Loucy (cell line): ENCODE measurements at regions not wholly inside any gene's neighbourhood (a gene's known extent, or its start where the extent isn't known, plus 50 kb on each side); places are given as distances from the start of the nearest gene placed in this dataset.

ENCODE experiments used
- H2AFZ ChIP-seq: fragments of 200-600 bp; sonication (generic); 2 replicates; pipeline ENCODE4 v1.6.0; 2016; ENCODE audit warnings: antibody characterized with exemption, mild to moderate bottlenecking, low read length, moderate library complexity
- H3F3A ChIP-seq: fragments of 200-600 bp; 2 replicates; pipeline ENCODE4 v1.6.0; 2016; ENCODE audit warnings: antibody characterized with exemption, low read depth, mild to moderate bottlenecking
- H3K27me3 ChIP-seq: fragments of 200-600 bp; sonication (generic); 2 replicates; pipeline ENCODE4 v1.6.1; 2014; ENCODE audit warnings: low read length, mild to moderate bottlenecking; ENCODE audit not compliant: insufficient read depth, poor library complexity, severe bottlenecking
- H3K36me3 ChIP-seq: fragments of 200-600 bp; sonication (generic); 2 replicates; pipeline ENCODE4 v1.6.1; 2016; ENCODE audit warnings: low read length; ENCODE audit not compliant: insufficient read depth
- H3K4me1 ChIP-seq: fragments of 200-600 bp; sonication (generic); 2 replicates; pipeline ENCODE4 v1.5.1; 2014; ENCODE audit warnings: low read length, mild to moderate bottlenecking; ENCODE audit not compliant: insufficient read depth, poor library complexity, severe bottlenecking
- H3K4me2 ChIP-seq: fragments of 200-600 bp; sonication (generic); 2 replicates; pipeline ENCODE4 v1.6.0; 2014; ENCODE audit warnings: antibody characterized with exemption, low read length, low read depth, mild to moderate bottlenecking; ENCODE audit not compliant: poor library complexity, severe bottlenecking
- H3K4me3 ChIP-seq: fragments of 200-600 bp; sonication (generic); 2 replicates; pipeline ENCODE4 v1.5.1; 2014; ENCODE audit warnings: low read length, mild to moderate bottlenecking, mixed read lengths; ENCODE audit not compliant: poor library complexity, severe bottlenecking
- H3K79me2 ChIP-seq: fragments of 200-600 bp; sonication (generic); 2 replicates; pipeline ENCODE4 v1.6.1; 2014; ENCODE audit warnings: low read length; ENCODE audit not compliant: insufficient read depth
- H3K9ac ChIP-seq: fragments of 200-600 bp; sonication (generic); 2 replicates; pipeline ENCODE4 v1.6.0; 2014; ENCODE audit warnings: mild to moderate bottlenecking, low read depth, low read length, moderate library complexity; ENCODE audit not compliant: poor library complexity, severe bottlenecking
- H3K9me2 ChIP-seq: fragments of 200-600 bp; sonication (generic); replicated peaks from 2 replicates; pipeline ENCODE4 v1.6.1; 2016; ENCODE audit warnings: low read depth, low read length, mixed read lengths
- H3K9me3 ChIP-seq: fragments of 200-600 bp; sonication (generic); 2 replicates; pipeline ENCODE4 v1.6.1; 2014; ENCODE audit warnings: mild to moderate bottlenecking, antibody characterized with exemption, low read length, low read depth; ENCODE audit not compliant: insufficient read depth
- H4K20me1 ChIP-seq: fragments of 200-600 bp; sonication (generic); 2 replicates; pipeline ENCODE4 v1.6.0; 2014; ENCODE audit warnings: antibody characterized with exemption, low read length, mild to moderate bottlenecking; ENCODE audit not compliant: insufficient read depth, poor library complexity, severe bottlenecking
- CTCF ChIP-seq: fragments of 200-600 bp; sonication (generic); conservative IDR thresholded peaks from 2 replicates; pipeline ENCODE4 v1.5.1; 2014; ENCODE audit warnings: mild to moderate bottlenecking, antibody characterized with exemption, low read length
- EZH2phosphoT487 ChIP-seq: fragments of 200-600 bp; IDR thresholded peaks from 2 replicates; pipeline ENCODE4 v1.6.1; 2018; ENCODE audit warnings: antibody characterized with exemption, mild to moderate bottlenecking, moderate library complexity, borderline replicate concordance

DNA sequence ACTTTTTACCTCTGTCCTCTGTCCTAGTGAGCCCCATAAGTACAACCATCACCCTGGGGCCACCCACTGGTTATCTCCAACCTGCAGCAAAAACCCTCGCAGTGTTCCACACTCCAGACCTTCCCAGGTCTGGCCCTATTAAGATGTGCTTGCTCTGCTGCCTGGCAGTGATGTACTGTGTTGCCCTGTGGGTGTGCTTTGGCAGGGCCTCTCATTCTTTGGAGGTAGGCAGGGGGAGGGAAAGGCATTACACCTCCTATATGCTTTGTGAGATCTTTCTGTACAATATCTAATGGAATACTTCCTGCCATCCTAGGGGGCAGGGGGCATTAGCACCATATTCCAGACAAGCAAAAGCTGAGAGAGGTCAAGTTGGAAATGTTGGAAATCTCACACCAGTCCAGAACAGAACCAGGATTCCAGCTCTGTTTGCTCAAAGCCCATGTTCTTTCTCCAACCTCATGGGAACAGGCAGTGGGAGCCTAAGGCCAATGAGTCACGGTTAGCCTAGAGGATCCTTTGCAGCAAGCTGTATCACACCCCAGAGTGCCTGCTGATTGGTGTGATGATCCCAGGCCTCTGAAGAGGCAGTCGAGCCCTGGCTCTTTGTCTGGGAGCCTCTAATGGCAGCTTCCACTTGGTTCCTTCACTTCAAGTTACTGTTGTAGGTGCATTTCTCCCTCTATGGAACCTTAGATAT lies 59.7 kb upstream of the UBL3 start:
- Histone ChIP-seq H3K27me3 (no peaks in the 10 kb centered on the region), H3K36me3 (no peaks in the 10 kb centered on the region), H2AFZ (no peak overlapping the region), H3K9me2 (no peaks in the 10 kb centered on the region), H3K79me2 (no peaks in the 10 kb centered on the region), H3K4me2 (no peak overlapping the region), H3K9ac (no peak overlapping the region), H4K20me1 (no peaks in the 10 kb centered on the region), H3K4me1 (no peaks in the 10 kb centered on the region), H3K4me3 (no peak overlapping the region), H3F3A (no peaks in the 10 kb centered on the region), H3K9me3 (no peaks in the 10 kb centered on the region)
- no peak for TF ChIP-seq EZH2phosphoT487
- TF ChIP-seq CTCF, result no peak

DNA sequence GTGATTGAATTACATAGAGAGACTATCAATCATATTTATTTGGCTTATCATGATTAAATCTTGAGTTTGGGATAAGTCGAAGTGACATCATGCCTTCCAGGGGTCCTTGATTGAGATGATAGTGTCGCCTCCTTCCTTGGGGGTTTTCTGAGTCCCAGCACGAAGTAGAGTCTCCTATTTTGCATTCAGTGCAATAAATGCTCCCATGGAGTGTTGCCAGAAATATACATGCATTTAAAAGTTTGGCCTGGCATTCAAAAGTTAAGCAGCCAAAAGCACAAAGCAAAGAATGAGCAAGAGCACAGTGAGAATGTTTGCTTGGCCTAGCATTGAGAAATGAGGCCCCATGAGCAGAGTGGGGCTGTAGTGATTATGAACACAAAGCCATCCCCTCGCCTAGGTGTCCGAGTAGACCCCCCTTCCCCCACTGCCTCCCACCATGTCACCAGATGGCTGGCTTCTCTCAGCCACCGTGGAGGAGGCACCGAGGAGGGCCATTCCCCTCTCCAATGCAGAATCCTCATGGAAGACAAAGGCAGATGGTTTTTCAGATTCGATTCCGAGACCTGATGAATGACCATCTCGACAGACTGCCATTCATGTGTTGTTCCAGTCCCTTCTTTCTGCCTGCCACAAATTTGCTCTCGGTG lies 58.8 kb upstream of the UBL3 start:
- Histone ChIP-seq H4K20me1 (no peaks in the 10 kb centered on the region), H3K4me3 (no peak overlapping the region), H3K79me2 (no peaks in the 10 kb centered on the region), H3K9me2 (no peaks in the 10 kb centered on the region), H3K36me3 (no peaks in the 10 kb centered on the region), H3F3A (no peaks in the 10 kb centered on the region), H3K4me1 (peaks cover under 1% of the 10 kb centered on the region), H3K9me3 (no peaks in the 10 kb centered on the region), H3K27me3 (no peaks in the 10 kb centered on the region), H2AFZ (no peak overlapping the region), H3K9ac (no peak overlapping the region), H3K4me2 (no peak overlapping the region)
- TF ChIP-seq CTCF, result no peak

- H3K4me2 ChIP-seq, result no peak overlapping the region
- no peaks in the 10 kb centered on the region for H3K27me3 ChIP-seq
- H3K79me2 ChIP-seq, result no peaks in the 10 kb centered on the region
- peaks cover 7% of the 10 kb centered on the region for H3K4me1 ChIP-seq
- no peaks in the 10 kb centered on the region for H3K9me3 ChIP-seq
- H2AFZ ChIP-seq, result no peak overlapping the region
- no peaks in the 10 kb centered on the region for H3K9me2 ChIP-seq
- no peaks in the 10 kb centered on the region for H3F3A ChIP-seq
- no peak overlapping the region for H3K9ac ChIP-seq
- no peaks in the 10 kb centered on the region for H3K36me3 ChIP-seq
- TF ChIP-seq EZH2phosphoT487 (no peak), CTCF (no peak)
- no peaks in the 10 kb centered on the region for H4K20me1 ChIP-seq
- no peak overlapping the region for H3K4me3 ChIP-seq
Measured at GRCh38 chr13:29908416-29909080, 58.1 kb upstream of the UBL3 start.
